PFSK-1 (cell line): ENCODE measurements at regions not wholly inside any gene's neighbourhood (a gene's known extent, or its start where the extent isn't known, plus 50 kb on each side); places are given as distances from the start of the nearest gene placed in this dataset.

Source experiments
- FOXP2 ChIP-seq: optimal IDR thresholded peaks from 2 replicates; pipeline ENCODE3; 2011; ENCODE audit warnings: borderline replicate concordance, control low read depth, inconsistent platforms; ENCODE audit not compliant: insufficient read depth; ENCODE audit errors: extremely low read length, extremely low read depth
- POLR2AphosphoS5 ChIP-seq: IDR thresholded peaks from 2 replicates; pipeline ENCODE4 v1.6.1; 2012; ENCODE audit warnings: low read depth, mild to moderate bottlenecking, control low read depth, low read length, moderate library complexity
- REST ChIP-seq, 2 experiments: IDR thresholded peaks; 2 replicates each; pipeline versions ENCODE4 v1.6.1 to v1.8.0; 2011 to 2012; ENCODE audit warnings: low read depth in 2 of 2, low read length in 2 of 2, control low read depth in 1 of 2, inconsistent platforms in 1 of 2, mild to moderate bottlenecking in 1 of 2, moderate library complexity in 1 of 2; ENCODE audit not compliant: insufficient read depth in 1 of 2
- SIN3A ChIP-seq: IDR thresholded peaks from 2 replicates; pipeline ENCODE4 v1.6.1; 2012; ENCODE audit warnings: mild to moderate bottlenecking, low read length, moderate library complexity, borderline replicate concordance; ENCODE audit not compliant: insufficient read depth
- TAF1 ChIP-seq: IDR thresholded peaks from 2 replicates; pipeline ENCODE4 v1.6.1; 2012; ENCODE audit warnings: low read length, control low read depth, borderline replicate concordance; ENCODE audit not compliant: insufficient read depth

GRCh38 chr5:89733772-89734171, 675.8 kb downstream of the CETN3 start:
- TF ChIP-seq SIN3A (no peak), REST (IDR thresholded peaks at IDR 0.05; ENCODE audit: insufficient read depth in 1 of 2, low read depth in 2 of 2, low read length in 2 of 2) (no peak), POLR2AphosphoS5 (no peak), TAF1 (no peak), FOXP2 (no peak)

GRCh38 chr5:89729623-89730301, 679.8 kb downstream of the CETN3 start:
- TF ChIP-seq FOXP2 (no peak), TAF1 (no peak), SIN3A (no peak), POLR2AphosphoS5 (no peak)

- TF ChIP-seq REST (IDR thresholded peaks at IDR 0.05; ENCODE audit: insufficient read depth in 1 of 2, low read depth in 2 of 2, low read length in 2 of 2) = no peak
- TF ChIP-seq FOXP2 = no peak
- TF ChIP-seq TAF1 = no peak
- no peak for TF ChIP-seq POLR2AphosphoS5
- no peak for TF ChIP-seq SIN3A
These were observed 680.8 kb downstream of the CETN3 start for GRCh38 chr5:89728750-89729149.

- no peak for TF ChIP-seq SIN3A
- TF ChIP-seq TAF1 = no peak
- no peak for TF ChIP-seq FOXP2
- no peak for TF ChIP-seq REST (IDR thresholded peaks at IDR 0.05; ENCODE audit: insufficient read depth in 1 of 2, low read depth in 2 of 2, low read length in 2 of 2)
- TF ChIP-seq POLR2AphosphoS5 = no peak
These were observed 681.4 kb downstream of the CETN3 start for GRCh38 chr5:89728134-89728533.

GRCh38 chr5:89724379-89725095, 685.0 kb downstream of the CETN3 start:
- TF ChIP-seq SIN3A = no peak
- no peak for TF ChIP-seq POLR2AphosphoS5
- no peak for TF ChIP-seq TAF1
- TF ChIP-seq REST (IDR thresholded peaks at IDR 0.05; ENCODE audit: insufficient read depth in 1 of 2, low read depth in 2 of 2, low read length in 2 of 2) = no peak
